GM12878 (cell line): ENCODE measurements at regions not wholly inside any gene's neighbourhood (a gene's known extent, or its start where the extent isn't known, plus 50 kb on each side); places are given as distances from the start of the nearest gene placed in this dataset.

Experiments used
- ATAC-seq: fragments of 200-7000 bp; cut with Tn5 transposase; 3 replicates; pipeline ENCODE4 v1.9.1; 2020; ENCODE audit warnings: mild to moderate bottlenecking, moderate library complexity
- BruUV-seq: library from RNA; stranded (reverse); fragments of 400-500 nt; replicated peaks from 2 replicates; lab custom pipeline; 2021; lab: Mats Ljungman, UMichigan
- CTCF ChIA-PET: fragments of 300-600 bp; sonication (Branson Sonifier 250); formaldehyde crosslinking; extraction: SDS; loops from one replicate; lab custom pipeline; 2021; ENCODE audit warnings: inconsistent platforms; lab: Yijun Ruan, JAX
- POLR2A ChIA-PET: fragments of 350-600 bp; formaldehyde crosslinking; extraction: SDS; loops from one replicate; lab custom pipeline; 2021; ENCODE audit warnings: inconsistent platforms; lab: Charles Lee
- RAD21 ChIA-PET: fragments of 300-600 bp; sonication (Branson Sonifier 250); formaldehyde crosslinking; loops from one replicate; lab custom pipeline; 2023; ENCODE audit warnings: antibody characterized with exemption; ENCODE audit not compliant: unreplicated experiment; lab: Charles Lee
- SMC1A ChIA-PET: fragments of 300-600 bp; sonication (Branson Sonifier 250); formaldehyde crosslinking; loops from one replicate; lab custom pipeline; 2023; ENCODE audit not compliant: unreplicated experiment, uncharacterized antibody; lab: Charles Lee
- DNase-seq: peaks from one replicate; pipeline ENCODE4 v3.0.0-alpha.2; 2011; ENCODE audit warnings: low read depth, low spot score
- FAIRE-seq: peaks from 3 replicates; lab custom pipeline; 2011; peaks lifted over from hg19 to GRCh38; lab: Jason Lieb, UNC
- H2AFZ ChIP-seq: 2 replicates; pipeline ENCODE4 v1.6.0; 2011; ENCODE audit warnings: low read depth, low read length, control low read depth; ENCODE audit not compliant: control insufficient read depth
- H3K27ac ChIP-seq: 2 replicates; pipeline ENCODE4 v1.5.1; 2011; ENCODE audit warnings: control low read depth; ENCODE audit not compliant: control insufficient read depth, insufficient read depth
- H3K27me3 ChIP-seq, 2 experiments: replicated peaks in 1 of 2; 2 replicates each; pipeline versions ENCODE4 v1.6.0 to v1.6.1; 2011; ENCODE audit warnings: low read length in 1 of 2; ENCODE audit not compliant: control insufficient read depth in 2 of 2, insufficient read depth in 2 of 2
- H3K36me3 ChIP-seq, 2 experiments: 2 replicates each; pipeline ENCODE4 v1.5.1; 2011; ENCODE audit warnings: low read length in 1 of 2; ENCODE audit not compliant: control insufficient read depth in 2 of 2, insufficient read depth in 2 of 2
- H3K4me1 ChIP-seq: 2 replicates; pipeline ENCODE4 v1.6.1; 2011; ENCODE audit warnings: mild to moderate bottlenecking, low read length, moderate library complexity, mixed read lengths; ENCODE audit not compliant: control insufficient read depth, insufficient read depth
- H3K4me2 ChIP-seq: 2 replicates; pipeline ENCODE4 v1.6.0; 2011; ENCODE audit warnings: control low read depth; ENCODE audit not compliant: control insufficient read depth, insufficient read depth
- H3K4me3 ChIP-seq: fragments of 200-600 bp; sonication (generic); 2 replicates; pipeline ENCODE4 v1.5.1; 2016
- H3K79me2 ChIP-seq: 2 replicates; pipeline ENCODE4 v1.6.0; 2011; ENCODE audit warnings: low read length; ENCODE audit not compliant: control insufficient read depth, insufficient read depth
- H3K9ac ChIP-seq: 2 replicates; pipeline ENCODE4 v1.8.0; 2011; ENCODE audit warnings: low read length, control low read depth, mixed read lengths; ENCODE audit not compliant: control insufficient read depth, insufficient read depth
- H3K9me3 ChIP-seq: replicated peaks from 3 replicates; pipeline ENCODE4 v1.5.1; 2011; ENCODE audit warnings: mild to moderate bottlenecking, low read length; ENCODE audit not compliant: control insufficient read depth, insufficient read depth
- H4K20me1 ChIP-seq: 2 replicates; pipeline ENCODE4 v1.6.0; 2011; ENCODE audit not compliant: control insufficient read depth, insufficient read depth
- BHLHE40 ChIP-seq, 2 experiments: fragments of 450-650 bp in 1 of 2; IDR thresholded peaks; 2 replicates each; pipeline ENCODE4 v1.6.1; 2011 to 2017; ENCODE audit warnings: low read depth in 2 of 2, borderline replicate concordance in 1 of 2, improper control_type of control experiment in 1 of 2, low read length in 1 of 2, mild to moderate bottlenecking in 1 of 2
- CREM ChIP-seq: IDR thresholded peaks from 2 replicates; pipeline ENCODE4 v1.6.1; 2014; ENCODE audit warnings: antibody characterized with exemption, low read depth
- DPF2 ChIP-seq: fragments of 450-650 bp; IDR thresholded peaks from 2 replicates; pipeline ENCODE4 v1.6.1; 2017; ENCODE audit warnings: mild to moderate bottlenecking
- IKZF1 ChIP-seq: fragments of 450-650 bp; conservative IDR thresholded peaks from 2 replicates; pipeline ENCODE4 v1.6.1; 2017; ENCODE audit warnings: antibody characterized with exemption, mild to moderate bottlenecking
- IKZF2 ChIP-seq, 2 experiments: fragments of 450-650 bp; IDR thresholded peaks; 2 replicates each; pipeline ENCODE4 v1.6.1; 2017; ENCODE audit warnings: mild to moderate bottlenecking in 2 of 2, moderate library complexity in 2 of 2
- KLF5 ChIP-seq: fragments of 450-650 bp; IDR thresholded peaks from 2 replicates; pipeline ENCODE4 v1.6.1; 2014; ENCODE audit warnings: mild to moderate bottlenecking; ENCODE audit not compliant: partially characterized antibody
- SPI1 ChIP-seq: IDR thresholded peaks from 2 replicates; pipeline ENCODE4 v1.6.1; 2011; ENCODE audit warnings: low read depth, mild to moderate bottlenecking, low read length, moderate library complexity, borderline replicate concordance; ENCODE audit not compliant: insufficient read depth
- SREBF2 ChIP-seq: IDR thresholded peaks from 2 replicates; pipeline ENCODE4 v1.6.1; 2012; ENCODE audit warnings: mild to moderate bottlenecking, low read length
- WGBS: methylation state at CpG from one replicate; pipeline ENCODE4 v1.1.6; 2016; ENCODE audit warnings: low lambda C conversion rate; ENCODE audit not compliant: insufficient replicate concordance, insufficient coverage; ENCODE audit errors: missing lambda C conversion rate; 5-methylcytosine and 5-hydroxymethylcytosine counted together
- in situ Hi-C: fragments of 300-500 bp; cut with MboI; formaldehyde crosslinking; loops from 9 replicates; pipeline ENCODE4 v1.14.3; 2018; ENCODE audit warnings: mixed read lengths
- intact Hi-C: fragments of 100-400 bp; cut with micrococcal nuclease; formaldehyde crosslinking; loops from one replicate; pipeline ENCODE4 v1.14.2; 2022; ENCODE audit not compliant: unreplicated experiment

DNA sequence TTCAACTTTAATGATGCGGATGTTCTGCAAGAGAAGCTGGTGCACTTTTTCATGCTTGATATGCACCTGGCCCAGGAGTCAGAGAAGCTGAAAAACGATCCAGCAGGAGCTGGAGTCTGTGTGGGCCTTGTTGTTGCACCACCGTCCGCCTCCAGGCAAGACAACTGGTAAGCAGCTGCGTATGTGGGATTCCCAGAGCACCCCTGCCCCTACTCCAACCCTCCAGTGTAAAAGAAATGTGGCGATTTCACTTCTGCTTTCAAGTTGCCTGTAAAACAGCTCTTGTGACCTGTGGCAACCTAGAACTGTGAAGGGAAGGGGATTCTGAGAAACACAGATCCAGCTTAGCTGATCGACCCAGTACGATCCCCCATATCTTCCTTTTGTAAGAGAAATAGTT lies 154.1 kb upstream of the PELI2 start:
- FAIRE-seq: no peak
- ChIA-PET RAD21 (no interaction called here), SMC1A (interaction anchor here (0.6 to 1.1 kb wide), 3 partner anchors 10 to 728 kb away, joined by 3 read pairs; no protein-coding TSS in a partner anchor), CTCF (no interaction called here), POLR2A (no interaction called here)
- intact Hi-C loops: no loop called here
- H4K20me1 ChIP-seq: no peaks in the 10 kb centered on the region
- no peak overlapping the region for H3K4me3 ChIP-seq
- H3K27ac ChIP-seq: no peak overlapping the region
- peak; percentile 55 for ATAC-seq
- H2AFZ ChIP-seq: no peak overlapping the region
- 13% methylated on average over 8 of the region's 8 CpGs for WGBS
- H3K4me2 ChIP-seq: no peak overlapping the region
- no peaks in the 10 kb centered on the region for H3K4me1 ChIP-seq
- in situ Hi-C loops: no loop called here
- no peaks in the 10 kb centered on the region for H3K79me2 ChIP-seq
- H3K9me3 ChIP-seq: no peaks in the 10 kb centered on the region
- peak; percentile 39 to 48; a peak in 2 of 4 replicates for TF ChIP-seq IKZF2 (IDR thresholded peaks at IDR 0.05)
- peak; percentile 84 for TF ChIP-seq SPI1
- peak; percentile 51 for TF ChIP-seq IKZF1
- TF ChIP-seq BHLHE40 (IDR thresholded peaks at IDR 0.05; ENCODE audit: borderline replicate concordance in 1 of 2, low read depth in 2 of 2, low read length in 1 of 2): peak in 1 of 2 experiments; percentile 18; a peak in 1 of 4 replicates
- no peak for TF ChIP-seq KLF5
- TF ChIP-seq DPF2: 0 out of 2 replicates have a peak, but pooled peaks have one; percentile 43
- TF ChIP-seq CREM: no peak
- BruUV-seq: no TSS peak
- no peaks in the 10 kb centered on the region for H3K36me3 ChIP-seq
- H3K27me3 ChIP-seq: no peaks in the 10 kb centered on the region; a peak in 1 of 4 replicates
- H3K9ac ChIP-seq: no peak overlapping the region
- no peak for DNase-seq

DNA sequence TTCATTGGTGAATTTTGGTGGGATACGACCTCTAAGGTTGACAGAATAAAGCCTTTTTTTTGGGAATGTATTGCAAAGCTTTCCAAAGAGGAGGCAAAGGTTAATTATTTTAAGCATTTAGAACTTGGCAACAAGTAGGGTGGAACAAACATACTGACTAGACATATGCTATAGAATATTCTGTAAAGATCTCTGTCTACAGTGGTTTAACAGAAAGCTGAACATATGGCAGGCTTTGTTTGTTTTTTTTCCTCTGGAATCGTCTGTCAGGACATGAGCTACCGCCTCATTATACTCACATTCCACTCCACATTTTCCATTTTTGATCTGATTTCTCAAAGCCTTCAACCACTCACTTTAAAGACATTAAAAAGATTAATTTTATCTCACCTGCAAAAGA lies 153.4 kb upstream of the PELI2 start:
- Histone ChIP-seq H3K4me3 (no peak overlapping the region), H3K27me3 (no peaks in the 10 kb centered on the region; a peak in 1 of 4 replicates), H3K27ac (no peak overlapping the region), H3K79me2 (no peaks in the 10 kb centered on the region), H3K4me1 (no peaks in the 10 kb centered on the region), H3K36me3 (no peaks in the 10 kb centered on the region), H2AFZ (no peak overlapping the region), H3K9ac (no peak overlapping the region), H4K20me1 (no peaks in the 10 kb centered on the region), H3K4me2 (no peak overlapping the region), H3K9me3 (no peaks in the 10 kb centered on the region)
- FAIRE-seq: no peak
- SMC1A ChIA-PET: interaction anchor here (0.8 to 1.1 kb wide), 2 partner anchors 11 to 727 kb away, joined by 3 read pairs; no protein-coding TSS in a partner anchor
- POLR2A ChIA-PET: interaction anchor here (1.1 kb wide), 1 partner anchor 71 kb away, joined by 3 read pairs; no protein-coding TSS in a partner anchor
- RAD21 ChIA-PET: no interaction called here
- CTCF ChIA-PET: interaction anchor here (0.6 kb wide), 1 partner anchor 504 kb away, joined by 3 read pairs; no protein-coding TSS in a partner anchor
- intact Hi-C loops (no loop called here), in situ Hi-C loops (no loop called here)
- 2% methylated on average over 3 of the region's 3 CpGs for WGBS
- BruUV-seq: no TSS peak
- no peak for DNase-seq
- ATAC-seq: no peak
- TF ChIP-seq SREBF2: no peak
